ENCODE measurements at regions not wholly inside any gene's neighbourhood (a gene's known extent, or its start where the extent isn't known, plus 50 kb on each side); places are given as distances from the start of the nearest gene placed in this dataset.

GRCh38 chr4:156117743-156118142 lies 164.1 kb upstream of the CTSO start:
- TF ChIP-seq POLR2A (IDR thresholded peaks at IDR 0.05) (no peak), POLR2AphosphoS5 (IDR thresholded peaks at IDR 0.05) (no peak)

Data from gastroesophageal sphincter (tissue), 2 donors.